ENCODE measurements at regions not wholly inside any gene's neighbourhood (a gene's known extent, or its start where the extent isn't known, plus 50 kb on each side); places are given as distances from the start of the nearest gene placed in this dataset.

DNA sequence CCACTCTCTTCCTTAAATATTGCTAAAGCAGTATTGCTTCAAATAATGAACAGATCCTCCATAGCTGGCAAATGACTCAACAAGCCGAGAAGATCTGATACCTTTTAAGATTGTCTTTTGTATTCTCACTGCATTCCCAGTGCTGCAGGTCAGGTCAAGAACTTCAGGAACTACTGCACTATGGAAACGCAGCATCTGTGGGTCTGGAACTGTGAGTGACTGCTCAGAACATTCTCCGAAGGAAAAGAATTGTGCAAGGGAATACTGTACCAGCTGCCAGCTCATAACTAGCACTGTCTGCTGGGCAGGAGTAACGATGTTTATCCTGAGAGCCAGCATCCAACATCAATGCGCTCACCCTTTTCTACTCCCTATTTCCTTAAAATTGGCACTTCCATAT lies 348.0 kb upstream of the SOX5 start:
- TF ChIP-seq, protein P1, sequence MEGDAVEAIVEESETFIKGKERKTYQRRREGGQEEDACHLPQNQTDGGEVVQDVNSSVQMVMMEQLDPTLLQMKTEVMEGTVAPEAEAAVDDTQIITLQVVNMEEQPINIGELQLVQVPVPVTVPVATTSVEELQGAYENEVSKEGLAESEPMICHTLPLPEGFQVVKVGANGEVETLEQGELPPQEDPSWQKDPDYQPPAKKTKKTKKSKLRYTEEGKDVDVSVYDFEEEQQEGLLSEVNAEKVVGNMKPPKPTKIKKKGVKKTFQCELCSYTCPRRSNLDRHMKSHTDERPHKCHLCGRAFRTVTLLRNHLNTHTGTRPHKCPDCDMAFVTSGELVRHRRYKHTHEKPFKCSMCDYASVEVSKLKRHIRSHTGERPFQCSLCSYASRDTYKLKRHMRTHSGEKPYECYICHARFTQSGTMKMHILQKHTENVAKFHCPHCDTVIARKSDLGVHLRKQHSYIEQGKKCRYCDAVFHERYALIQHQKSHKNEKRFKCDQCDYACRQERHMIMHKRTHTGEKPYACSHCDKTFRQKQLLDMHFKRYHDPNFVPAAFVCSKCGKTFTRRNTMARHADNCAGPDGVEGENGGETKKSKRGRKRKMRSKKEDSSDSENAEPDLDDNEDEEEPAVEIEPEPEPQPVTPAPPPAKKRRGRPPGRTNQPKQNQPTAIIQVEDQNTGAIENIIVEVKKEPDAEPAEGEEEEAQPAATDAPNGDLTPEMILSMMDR (IDR thresholded peaks at IDR 0.05): no peak
- no peak for TF ChIP-seq POLR2A (IDR thresholded peaks at IDR 0.05)
